ENCODE measurements at regions not wholly inside any gene's neighbourhood (a gene's known extent, or its start where the extent isn't known, plus 50 kb on each side); places are given as distances from the start of the nearest gene placed in this dataset.

GRCh38 chr2:22800412-22800811 is 584.6 kb upstream of the KLHL29 start:
- ATAC-seq (no peak), DNase-seq (ENCODE audit: low read depth, low spot score) (no peak)
- in situ Hi-C loops (cut with HindIII; ENCODE audit: low pct_unique_long_range_greater_than_20kb, low sequenced_read_pairs) (no loop called here), intact Hi-C loops (cut with micrococcal nuclease; ENCODE audit: unreplicated experiment) (no loop called here)
- Histone ChIP-seq H3K27ac (ENCODE audit: low read length) (no peak overlapping the region), H3K9me3 (ENCODE audit: control insufficient read depth, insufficient read depth, low read depth, low read length) (no peaks in the 10 kb centered on the region), H3K36me3 (ENCODE audit: control insufficient read depth, insufficient read depth, low read length) (no peaks in the 10 kb centered on the region), H3K27me3 (ENCODE audit: control insufficient read depth, insufficient read depth, low read length) (no peaks in the 10 kb centered on the region), H3K4me1 (ENCODE audit: control insufficient read depth, insufficient read depth, low read length) (no peaks in the 10 kb centered on the region), H3K4me3 (ENCODE audit: low read depth in 2 of 2, low read length in 2 of 2) (no peak overlapping the region)
- ChIA-PET POLR2A (no interaction called here), CTCF (no interaction called here)
- no peak for TF ChIP-seq SIN3A (IDR thresholded peaks at IDR 0.05; ENCODE audit: borderline replicate concordance, insufficient read depth, low read depth, low read length)
- TF ChIP-seq TCF7L2 (IDR thresholded peaks at IDR 0.05; ENCODE audit: low read depth, low read length): no peak
- TF ChIP-seq, protein P1, sequence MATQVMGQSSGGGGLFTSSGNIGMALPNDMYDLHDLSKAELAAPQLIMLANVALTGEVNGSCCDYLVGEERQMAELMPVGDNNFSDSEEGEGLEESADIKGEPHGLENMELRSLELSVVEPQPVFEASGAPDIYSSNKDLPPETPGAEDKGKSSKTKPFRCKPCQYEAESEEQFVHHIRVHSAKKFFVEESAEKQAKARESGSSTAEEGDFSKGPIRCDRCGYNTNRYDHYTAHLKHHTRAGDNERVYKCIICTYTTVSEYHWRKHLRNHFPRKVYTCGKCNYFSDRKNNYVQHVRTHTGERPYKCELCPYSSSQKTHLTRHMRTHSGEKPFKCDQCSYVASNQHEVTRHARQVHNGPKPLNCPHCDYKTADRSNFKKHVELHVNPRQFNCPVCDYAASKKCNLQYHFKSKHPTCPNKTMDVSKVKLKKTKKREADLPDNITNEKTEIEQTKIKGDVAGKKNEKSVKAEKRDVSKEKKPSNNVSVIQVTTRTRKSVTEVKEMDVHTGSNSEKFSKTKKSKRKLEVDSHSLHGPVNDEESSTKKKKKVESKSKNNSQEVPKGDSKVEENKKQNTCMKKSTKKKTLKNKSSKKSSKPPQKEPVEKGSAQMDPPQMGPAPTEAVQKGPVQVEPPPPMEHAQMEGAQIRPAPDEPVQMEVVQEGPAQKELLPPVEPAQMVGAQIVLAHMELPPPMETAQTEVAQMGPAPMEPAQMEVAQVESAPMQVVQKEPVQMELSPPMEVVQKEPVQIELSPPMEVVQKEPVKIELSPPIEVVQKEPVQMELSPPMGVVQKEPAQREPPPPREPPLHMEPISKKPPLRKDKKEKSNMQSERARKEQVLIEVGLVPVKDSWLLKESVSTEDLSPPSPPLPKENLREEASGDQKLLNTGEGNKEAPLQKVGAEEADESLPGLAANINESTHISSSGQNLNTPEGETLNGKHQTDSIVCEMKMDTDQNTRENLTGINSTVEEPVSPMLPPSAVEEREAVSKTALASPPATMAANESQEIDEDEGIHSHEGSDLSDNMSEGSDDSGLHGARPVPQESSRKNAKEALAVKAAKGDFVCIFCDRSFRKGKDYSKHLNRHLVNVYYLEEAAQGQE (IDR thresholded peaks at IDR 0.05; ENCODE audit: insufficient read depth in 1 of 2, low read depth in 2 of 2, low read length in 1 of 2): no peak
- TF ChIP-seq POLR2AphosphoS5 (IDR thresholded peaks at IDR 0.05; ENCODE audit: low read depth, low read length): no peak
- TF ChIP-seq CTCF (IDR thresholded peaks at IDR 0.05): no peak
- BruUV-seq (replicated peaks): no TSS peak

DNA sequence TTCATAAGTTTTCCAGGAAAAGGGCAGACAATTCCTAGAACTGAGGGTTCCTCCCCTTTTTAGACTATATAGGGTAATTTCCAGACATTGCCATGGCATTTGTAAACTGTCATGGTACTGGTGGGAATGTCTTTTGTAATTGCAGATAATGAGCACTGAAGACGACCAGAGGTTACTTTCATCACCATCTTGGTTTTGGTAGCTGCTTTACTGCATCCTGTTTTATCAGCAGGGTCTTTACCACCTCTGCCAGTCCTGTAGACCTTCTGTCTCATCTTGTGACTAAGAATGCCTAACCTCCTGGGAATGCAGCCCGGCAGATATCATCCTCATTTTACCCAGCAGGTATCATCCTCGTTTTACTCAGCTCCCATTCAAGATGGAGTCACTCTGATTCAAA is 583.9 kb upstream of the KLHL29 start:
- Histone ChIP-seq H3K27ac (ENCODE audit: low read length) (no peak overlapping the region), H3K4me1 (ENCODE audit: control insufficient read depth, insufficient read depth, low read length) (no peaks in the 10 kb centered on the region), H3K36me3 (ENCODE audit: control insufficient read depth, insufficient read depth, low read length) (no peaks in the 10 kb centered on the region), H3K9me3 (ENCODE audit: control insufficient read depth, insufficient read depth, low read depth, low read length) (no peaks in the 10 kb centered on the region), H3K27me3 (ENCODE audit: control insufficient read depth, insufficient read depth, low read length) (no peaks in the 10 kb centered on the region), H3K4me3 (ENCODE audit: low read depth in 2 of 2, low read length in 2 of 2) (no peak overlapping the region)
- DNase-seq (ENCODE audit: low read depth, low spot score) (no peak), ATAC-seq (no peak)
- in situ Hi-C loops (cut with HindIII; ENCODE audit: low pct_unique_long_range_greater_than_20kb, low sequenced_read_pairs) (no loop called here), intact Hi-C loops (cut with micrococcal nuclease; ENCODE audit: unreplicated experiment) (no loop called here)
- BruUV-seq (replicated peaks): no TSS peak
- ChIA-PET POLR2A (no interaction called here), CTCF (no interaction called here)
- no peak for TF ChIP-seq CTCF (IDR thresholded peaks at IDR 0.05)
- TF ChIP-seq, protein P1 (IDR thresholded peaks at IDR 0.05; ENCODE audit: insufficient read depth in 1 of 2, low read depth in 2 of 2, low read length in 1 of 2): no peak
- TF ChIP-seq TCF7L2 (IDR thresholded peaks at IDR 0.05; ENCODE audit: low read depth, low read length): no peak
- TF ChIP-seq SIN3A (IDR thresholded peaks at IDR 0.05; ENCODE audit: borderline replicate concordance, insufficient read depth, low read depth, low read length): no peak
- no peak for TF ChIP-seq POLR2AphosphoS5 (IDR thresholded peaks at IDR 0.05; ENCODE audit: low read depth, low read length)

All from Panc1 (cell line).